A204.1 (cell line): ENCODE measurements at regions not wholly inside any gene's neighbourhood (a gene's known extent, or its start where the extent isn't known, plus 50 kb on each side); places are given as distances from the start of the nearest gene placed in this dataset.
"Not testable (repeated sequence)": the region's sequence is repeated elsewhere in the genome, so short reads cannot be mapped to it uniquely, and the experiment has no call there.

Source experiments
- FAIRE-seq: peaks from 2 replicates; lab custom pipeline; 2012; peaks lifted over from hg19 to GRCh38; lab: Jason Lieb, UNC

GRCh38 chr4:159747983-159748382 is 645.1 kb downstream of the RAPGEF2 start:
- no peak for FAIRE-seq

- no peak for FAIRE-seq
Measured at GRCh38 chr4:159748834-159749444, 646.1 kb downstream of the RAPGEF2 start.

GRCh38 chr4:159757499-159757898 is 654.6 kb downstream of the RAPGEF2 start:
- FAIRE-seq: no peak

GRCh38 chr4:159758061-159758460 is 655.2 kb downstream of the RAPGEF2 start:
- FAIRE-seq: no peak

- FAIRE-seq: no peak
Measured at GRCh38 chr4:159762672-159763071, 659.8 kb downstream of the RAPGEF2 start.

GRCh38 chr4:159764343-159764952 is 661.6 kb downstream of the RAPGEF2 start:
- peak; percentile 94 for FAIRE-seq

GRCh38 chr4:159765382-159765781 is 662.5 kb downstream of the RAPGEF2 start:
- FAIRE-seq: no peak

GRCh38 chr4:159766241-159766640 is 663.4 kb downstream of the RAPGEF2 start:
- FAIRE-seq: no peak

- no peak for FAIRE-seq
Measured at GRCh38 chr4:159767406-159767805, 664.5 kb downstream of the RAPGEF2 start.

- no peak for FAIRE-seq
Measured at GRCh38 chr4:159768016-159768415, 665.1 kb downstream of the RAPGEF2 start.

- no peak for FAIRE-seq
Measured at GRCh38 chr4:159770401-159770800, 667.5 kb downstream of the RAPGEF2 start.

- no peak for FAIRE-seq
Measured at GRCh38 chr4:159770969-159771368, 668.1 kb downstream of the RAPGEF2 start.

- no peak for FAIRE-seq
Measured at GRCh38 chr4:159776961-159777360, 674.1 kb downstream of the RAPGEF2 start.

GRCh38 chr4:159777689-159778088 is 674.8 kb downstream of the RAPGEF2 start:
- FAIRE-seq: no peak

GRCh38 chr4:159778298-159778697 is 675.4 kb downstream of the RAPGEF2 start:
- no peak for FAIRE-seq

GRCh38 chr4:159779716-159780115 is 676.8 kb downstream of the RAPGEF2 start:
- FAIRE-seq: no peak

GRCh38 chr4:159780196-159780922 is 677.5 kb downstream of the RAPGEF2 start:
- FAIRE-seq: no peak

- FAIRE-seq: no peak
Measured at GRCh38 chr4:159787901-159788300, 685.0 kb downstream of the RAPGEF2 start.

GRCh38 chr4:159791334-159791733 is 688.5 kb downstream of the RAPGEF2 start:
- no peak for FAIRE-seq

GRCh38 chr4:159804592-159804991 is 701.7 kb downstream of the RAPGEF2 start:
- FAIRE-seq: not testable (repeated sequence)

- no peak for FAIRE-seq
Measured at GRCh38 chr4:159823743-159824142, 720.9 kb downstream of the RAPGEF2 start.

GRCh38 chr4:159828687-159829086 is 725.8 kb downstream of the RAPGEF2 start:
- FAIRE-seq: no peak

GRCh38 chr4:159829184-159829583 is 726.3 kb downstream of the RAPGEF2 start:
- no peak for FAIRE-seq

GRCh38 chr4:159837071-159837470 is 734.2 kb downstream of the RAPGEF2 start:
- no peak for FAIRE-seq
